ENCODE measurements at regions not wholly inside any gene's neighbourhood (a gene's known extent, or its start where the extent isn't known, plus 50 kb on each side); places are given as distances from the start of the nearest gene placed in this dataset.
A peak's percentile ranks its signal among the peaks of the same experiment; 100 is the strongest.
"Not testable (repeated sequence)": the region's sequence is repeated elsewhere in the genome, so short reads cannot be mapped to it uniquely, and the experiment has no call there.

DNA sequence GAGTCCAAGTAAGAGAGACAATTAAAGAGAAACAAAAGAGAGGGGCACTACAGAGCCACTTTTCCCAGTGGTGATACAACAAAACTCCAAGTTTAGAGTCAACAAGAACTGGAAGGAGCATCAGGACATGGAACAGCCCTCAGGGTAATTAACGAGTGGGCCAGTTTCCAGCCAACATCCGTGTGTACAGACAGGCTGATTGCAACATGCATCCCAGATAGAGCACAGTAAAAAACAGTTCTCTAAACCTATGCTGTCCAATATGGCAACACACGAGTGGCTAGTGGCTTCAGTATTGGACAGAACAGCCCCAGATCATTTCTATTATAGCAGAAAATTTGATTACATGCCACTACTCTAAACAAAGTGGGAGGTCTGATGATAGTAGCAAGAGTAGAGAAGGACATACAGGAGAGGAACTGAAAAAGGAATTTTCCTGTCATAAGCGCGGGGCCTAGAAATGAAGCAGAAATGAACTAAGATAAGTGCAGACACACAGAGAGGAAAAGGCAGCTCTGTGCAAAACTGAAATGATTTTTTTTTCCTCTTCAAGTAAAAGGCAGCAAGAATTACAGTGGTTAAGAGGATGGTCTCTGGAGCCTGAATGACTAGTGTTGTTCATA is 175.6 kb upstream of the CCNG1 start:
- DNase-seq (ENCODE audit: low read depth): peak; percentile 7
- H3K4me3 ChIP-seq (ENCODE audit: low read length): no peak overlapping the region
- TF ChIP-seq, protein P1, sequence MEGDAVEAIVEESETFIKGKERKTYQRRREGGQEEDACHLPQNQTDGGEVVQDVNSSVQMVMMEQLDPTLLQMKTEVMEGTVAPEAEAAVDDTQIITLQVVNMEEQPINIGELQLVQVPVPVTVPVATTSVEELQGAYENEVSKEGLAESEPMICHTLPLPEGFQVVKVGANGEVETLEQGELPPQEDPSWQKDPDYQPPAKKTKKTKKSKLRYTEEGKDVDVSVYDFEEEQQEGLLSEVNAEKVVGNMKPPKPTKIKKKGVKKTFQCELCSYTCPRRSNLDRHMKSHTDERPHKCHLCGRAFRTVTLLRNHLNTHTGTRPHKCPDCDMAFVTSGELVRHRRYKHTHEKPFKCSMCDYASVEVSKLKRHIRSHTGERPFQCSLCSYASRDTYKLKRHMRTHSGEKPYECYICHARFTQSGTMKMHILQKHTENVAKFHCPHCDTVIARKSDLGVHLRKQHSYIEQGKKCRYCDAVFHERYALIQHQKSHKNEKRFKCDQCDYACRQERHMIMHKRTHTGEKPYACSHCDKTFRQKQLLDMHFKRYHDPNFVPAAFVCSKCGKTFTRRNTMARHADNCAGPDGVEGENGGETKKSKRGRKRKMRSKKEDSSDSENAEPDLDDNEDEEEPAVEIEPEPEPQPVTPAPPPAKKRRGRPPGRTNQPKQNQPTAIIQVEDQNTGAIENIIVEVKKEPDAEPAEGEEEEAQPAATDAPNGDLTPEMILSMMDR (IDR thresholded peaks at IDR 0.05; ENCODE audit: insufficient read depth, low read depth, low read length, missing control alignments): no peak

DNA sequence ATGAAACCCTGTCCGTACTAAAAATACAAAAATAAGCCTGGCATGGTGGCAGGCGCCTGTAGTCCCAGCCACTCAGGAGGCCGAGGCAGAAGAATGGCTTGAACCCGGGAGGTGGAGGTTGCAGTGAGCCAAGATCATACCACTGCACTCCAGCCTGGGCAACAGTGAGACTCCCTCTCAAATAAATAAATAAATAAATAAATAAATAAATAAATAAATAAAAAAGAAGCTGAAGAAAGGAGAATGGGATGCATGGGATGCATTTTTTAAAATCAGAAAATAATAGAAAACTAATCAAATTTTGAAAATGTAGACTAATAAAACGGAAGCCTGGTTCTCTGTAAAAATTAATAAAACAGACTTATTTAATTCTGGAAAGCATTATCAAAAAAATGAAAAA is 171.1 kb upstream of the CCNG1 start:
- DNase-seq (ENCODE audit: low read depth): not testable (repeated sequence)

DNA sequence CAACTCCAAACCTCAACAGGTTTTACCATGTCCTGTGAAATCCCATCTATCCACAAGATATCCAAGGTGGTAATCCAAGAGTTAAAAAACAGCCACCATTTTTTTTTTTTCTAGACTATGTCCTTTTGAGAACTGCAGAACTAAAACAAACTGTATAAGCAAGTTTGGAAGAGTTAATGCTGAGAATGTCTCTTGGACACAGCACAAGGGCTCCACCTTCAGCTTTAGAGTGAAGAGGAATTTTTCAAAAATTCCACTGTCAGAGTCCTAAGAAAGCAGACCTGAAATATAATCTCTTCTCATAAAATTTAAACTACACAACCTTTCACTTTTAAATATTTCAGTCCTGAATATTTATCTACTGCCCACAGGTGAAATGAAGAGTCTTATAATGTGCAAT is 167.8 kb upstream of the CCNG1 start:
- no peak overlapping the region for H3K4me3 ChIP-seq (ENCODE audit: low read length)
- TF ChIP-seq, protein P1 (IDR thresholded peaks at IDR 0.05; ENCODE audit: insufficient read depth, low read depth, low read length, missing control alignments): no peak
- no peak for DNase-seq (ENCODE audit: low read depth)

More for the DNA sequence above, 171.1 kb upstream of the CCNG1 start:
- H3K4me3 ChIP-seq (ENCODE audit: low read length): not testable (repeated sequence)

DNA sequence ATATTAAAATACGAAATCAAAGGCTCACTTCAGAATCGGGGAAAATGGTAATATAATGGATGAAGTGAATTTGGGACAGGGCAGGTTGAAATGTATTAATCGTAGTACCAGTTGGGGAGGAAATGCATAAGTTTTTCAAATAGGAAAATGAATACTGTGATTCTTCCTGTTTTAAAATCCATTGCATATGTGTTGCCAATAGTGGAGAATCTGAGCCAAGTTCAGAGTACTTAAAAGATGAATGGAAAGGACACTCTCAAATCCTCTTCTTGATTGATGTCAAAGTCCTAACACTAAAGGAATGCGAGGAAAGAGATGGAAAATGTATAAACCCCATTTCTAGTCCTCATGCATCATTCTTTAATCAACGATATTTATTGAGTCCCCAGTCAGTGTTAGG is 160.9 kb upstream of the CCNG1 start:
- DNase-seq (ENCODE audit: low read depth): no peak
- TF ChIP-seq, protein P1 (IDR thresholded peaks at IDR 0.05; ENCODE audit: insufficient read depth, low read depth, low read length, missing control alignments): no peak

DNA sequence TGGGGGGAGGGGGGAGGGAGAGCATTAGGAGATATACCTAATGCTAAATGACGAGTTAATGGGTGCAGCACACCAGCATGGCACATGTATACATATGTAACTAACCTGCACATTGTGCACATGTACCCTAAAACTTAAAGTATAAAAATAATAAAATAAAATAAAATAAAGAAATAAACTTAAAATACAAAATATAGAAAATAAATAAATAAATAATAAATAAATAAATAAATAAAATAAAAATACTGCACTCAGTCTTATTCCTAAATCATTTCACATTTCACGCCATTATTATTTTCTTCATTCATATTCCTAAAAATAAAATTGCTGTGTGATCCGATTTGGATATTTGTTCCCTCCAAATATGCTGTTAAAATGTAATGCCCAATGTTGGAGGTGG is 156.5 kb upstream of the CCNG1 start:
- not testable (repeated sequence) for H3K4me3 ChIP-seq (ENCODE audit: low read length); DNase-seq (ENCODE audit: low read depth)

More for the DNA sequence above, 160.9 kb upstream of the CCNG1 start:
- no peak overlapping the region for H3K4me3 ChIP-seq (ENCODE audit: low read length)

DNA sequence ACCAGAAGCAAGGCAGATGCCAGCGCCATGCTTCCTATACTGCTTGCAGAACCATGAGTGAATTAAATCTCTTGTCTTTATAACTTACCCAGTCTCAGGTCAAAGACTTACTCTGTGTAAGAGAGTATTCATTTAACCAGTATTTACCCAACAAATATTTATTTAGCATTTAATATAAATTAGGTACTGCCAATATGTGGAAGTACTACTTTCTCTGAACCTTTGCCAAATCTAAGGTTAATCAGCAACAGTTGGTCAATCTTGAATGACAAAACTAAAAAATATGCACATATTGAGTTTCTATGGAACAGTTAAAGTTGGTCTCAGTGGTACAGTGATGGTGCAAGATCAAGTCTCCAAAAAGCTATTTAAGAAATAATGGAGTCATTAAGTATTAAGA is 155.9 kb upstream of the CCNG1 start:
- no peak for DNase-seq (ENCODE audit: low read depth)
- TF ChIP-seq, protein P1 (IDR thresholded peaks at IDR 0.05; ENCODE audit: insufficient read depth, low read depth, low read length, missing control alignments): no peak
- no peak overlapping the region for H3K4me3 ChIP-seq (ENCODE audit: low read length)

DNA sequence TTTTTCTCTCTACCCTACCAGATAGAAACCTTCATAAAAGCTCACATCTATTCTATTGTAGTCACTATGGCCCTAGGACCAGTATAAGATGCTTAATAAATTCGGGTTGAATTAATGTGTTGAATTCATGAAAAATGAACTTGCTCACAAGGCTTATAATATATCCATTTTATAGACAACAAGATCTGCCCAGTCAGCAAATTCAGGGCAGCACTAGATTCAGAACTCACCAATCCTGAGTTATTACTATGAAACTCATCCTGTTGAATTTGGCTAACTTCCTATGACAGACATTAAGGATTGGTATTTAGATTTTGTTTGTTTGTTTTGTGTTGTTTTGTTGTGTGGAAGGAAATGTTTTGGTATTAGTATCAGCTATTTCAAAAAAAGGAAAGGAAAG is 143.6 kb upstream of the CCNG1 start:
- TF ChIP-seq, protein P1 (IDR thresholded peaks at IDR 0.05; ENCODE audit: insufficient read depth, low read depth, low read length, missing control alignments): no peak

DNA sequence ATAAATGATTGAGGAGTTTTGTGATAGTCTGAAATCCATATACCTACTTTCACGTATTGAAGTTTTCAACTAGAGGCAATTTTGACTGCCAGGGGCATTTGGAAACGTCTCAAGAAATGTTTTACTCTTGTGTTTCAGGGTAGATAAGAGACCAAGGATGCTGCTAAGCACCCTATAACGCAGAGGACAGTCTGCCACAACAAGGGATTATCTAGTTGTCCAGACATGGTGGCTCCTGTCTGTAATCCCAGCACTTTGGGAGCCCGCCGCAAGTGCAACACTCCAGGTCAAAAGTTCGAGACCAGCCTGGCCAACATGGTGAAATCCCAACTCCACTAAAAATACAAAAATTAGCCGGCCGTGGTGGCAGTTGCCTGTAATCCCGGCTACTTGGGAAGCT is 133.7 kb upstream of the CCNG1 start:
- no peak for DNase-seq (ENCODE audit: low read depth)
- TF ChIP-seq, protein P1 (IDR thresholded peaks at IDR 0.05; ENCODE audit: insufficient read depth, low read depth, low read length, missing control alignments): no peak
- no peak overlapping the region for H3K4me3 ChIP-seq (ENCODE audit: low read length)

More for the DNA sequence above, 143.6 kb upstream of the CCNG1 start:
- H3K4me3 ChIP-seq (ENCODE audit: low read length): no peak overlapping the region
- DNase-seq (ENCODE audit: low read depth): no peak

All from epithelial cell of esophagus (primary cell).